NCI-H748 treated with DMSO at 0.1 percent for 48 hours (cell line): ENCODE measurements at regions not wholly inside any gene's neighbourhood (a gene's known extent, or its start where the extent isn't known, plus 50 kb on each side); places are given as distances from the start of the nearest gene placed in this dataset.
"Not testable (repeated sequence)": the region's sequence is repeated elsewhere in the genome, so short reads cannot be mapped to it uniquely, and the experiment has no call there.

Experiments used
- DNase-seq: peaks from one replicate; lab custom pipeline; 2025; lab: John Stamatoyannopoulos, UW

DNA sequence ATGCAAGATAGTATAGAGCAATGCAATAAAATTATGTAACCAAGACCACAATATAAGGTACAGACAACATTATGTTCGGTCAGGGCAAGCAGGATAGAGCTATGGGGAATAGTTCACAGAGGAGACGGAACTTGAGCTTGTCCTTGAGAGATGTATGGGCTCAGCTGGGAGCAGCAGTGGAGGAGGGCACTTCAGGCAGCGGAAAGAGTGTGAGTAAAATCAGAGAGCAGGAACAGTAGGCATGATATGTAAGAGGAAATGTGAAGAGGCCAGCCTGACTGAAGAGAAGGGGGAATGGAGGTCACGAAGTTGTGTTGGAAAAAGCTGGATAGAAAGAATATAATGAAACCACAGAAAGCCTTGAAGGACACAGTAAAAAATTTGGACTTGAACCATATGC, 217.2 kb upstream of the NOCT start:
- no peak for DNase-seq

DNA sequence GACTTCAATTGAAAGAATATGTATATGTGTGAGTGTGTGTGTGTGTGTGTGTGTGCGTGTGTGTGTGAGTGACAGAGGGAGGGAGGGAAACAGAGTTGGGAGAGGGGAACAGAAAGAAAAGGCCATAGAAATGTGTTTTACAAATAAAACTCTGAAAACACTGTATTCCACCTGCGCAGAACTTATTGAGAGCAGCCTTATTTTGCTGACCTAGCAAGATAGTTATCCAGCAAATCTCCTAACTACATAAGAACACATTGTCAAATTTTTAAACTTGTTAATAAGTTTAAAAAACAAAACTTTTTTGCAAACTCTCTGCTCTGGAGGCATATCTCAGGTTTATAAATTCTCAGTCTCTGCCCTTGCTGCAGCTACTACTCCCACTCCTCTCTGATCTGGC, 217.9 kb upstream of the NOCT start:
- DNase-seq, result no peak

DNA sequence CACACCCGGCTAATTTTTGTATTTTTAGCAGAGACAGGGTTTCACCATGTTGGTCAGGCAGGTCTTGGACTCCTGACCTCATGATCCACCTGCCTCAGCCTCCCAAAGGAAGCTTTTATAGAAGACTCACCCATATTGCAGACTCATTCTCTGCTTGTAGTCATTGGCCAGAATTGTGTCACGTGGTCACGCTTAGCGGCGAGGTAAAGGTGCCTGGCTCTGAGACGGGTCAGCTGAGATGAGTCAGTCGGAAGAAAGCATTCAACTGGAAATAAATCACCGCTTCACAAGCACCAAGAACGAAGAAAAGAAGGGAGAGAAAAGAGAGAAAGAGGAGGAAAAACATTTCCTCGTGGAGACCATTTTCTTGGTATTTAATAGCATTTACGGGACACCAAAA, 218.8 kb upstream of the NOCT start:
- no peak for DNase-seq

DNA sequence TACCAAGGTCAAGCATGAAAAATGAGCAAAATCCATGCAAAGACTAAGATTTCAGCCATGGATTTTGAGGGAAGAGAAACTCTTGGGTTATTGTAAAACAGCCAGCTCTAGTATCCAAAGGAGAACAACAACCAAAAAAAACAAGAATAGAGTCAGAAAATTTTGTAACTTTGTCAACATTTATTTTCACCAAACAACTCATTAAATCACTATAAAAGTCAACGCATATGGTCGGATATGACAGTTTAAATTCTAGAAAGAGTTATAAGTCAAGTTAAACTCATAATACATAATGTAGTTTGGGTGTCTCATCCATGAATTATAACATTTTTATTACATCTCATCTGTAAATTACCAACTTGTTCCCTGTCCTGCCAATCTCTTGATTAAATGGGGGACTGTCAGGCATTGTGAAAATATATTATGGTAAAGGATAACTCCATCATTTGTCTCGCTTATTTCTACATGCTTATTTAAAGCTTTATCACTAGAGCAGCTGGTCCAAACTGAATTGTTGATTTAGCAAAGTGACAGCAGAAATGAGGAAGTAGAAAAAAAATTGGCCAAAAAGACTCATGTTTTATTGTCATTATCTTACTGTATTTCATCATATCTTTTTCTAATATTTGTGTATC, 224.8 kb upstream of the NOCT start:
- DNase-seq, result no peak

DNA sequence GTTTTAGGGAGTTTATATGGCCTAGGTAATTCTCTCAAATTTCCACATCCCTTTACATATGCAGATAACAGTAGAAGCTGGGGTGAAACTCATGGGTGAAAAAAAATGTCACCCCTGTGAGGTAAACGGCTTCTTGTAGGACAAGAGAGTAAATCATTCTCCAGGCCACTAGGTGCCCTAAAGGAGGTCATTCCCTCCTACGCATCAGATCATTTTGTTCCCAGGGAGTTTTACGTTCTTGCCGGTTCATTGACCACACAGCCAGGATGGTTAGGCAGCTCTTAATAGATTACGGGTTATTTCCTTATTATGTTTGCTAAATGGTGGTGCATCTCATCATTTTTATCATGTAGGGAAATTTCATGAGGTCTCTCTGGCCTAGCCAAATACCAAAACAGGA, 225.8 kb upstream of the NOCT start:
- no peak for DNase-seq

DNA sequence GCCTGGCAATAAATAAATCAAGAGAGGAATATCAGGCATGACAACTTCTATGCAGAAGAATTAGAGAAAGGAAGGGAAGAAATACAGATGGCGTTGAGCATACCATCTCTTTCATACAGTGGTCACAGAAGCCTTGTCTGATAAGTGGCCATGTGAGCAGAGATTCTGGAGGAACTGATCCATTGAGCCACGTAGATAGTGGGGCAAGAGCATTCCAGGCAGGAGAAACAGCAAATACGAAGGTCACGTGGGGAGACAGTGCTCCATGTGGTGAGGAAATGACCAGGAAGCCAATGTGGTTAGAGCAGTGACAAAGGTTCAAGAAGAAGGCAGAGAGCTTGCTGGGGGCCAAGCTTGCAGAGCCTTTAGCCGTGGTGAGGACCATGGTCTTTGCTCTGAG, 226.7 kb upstream of the NOCT start:
- DNase-seq, result no peak

DNA sequence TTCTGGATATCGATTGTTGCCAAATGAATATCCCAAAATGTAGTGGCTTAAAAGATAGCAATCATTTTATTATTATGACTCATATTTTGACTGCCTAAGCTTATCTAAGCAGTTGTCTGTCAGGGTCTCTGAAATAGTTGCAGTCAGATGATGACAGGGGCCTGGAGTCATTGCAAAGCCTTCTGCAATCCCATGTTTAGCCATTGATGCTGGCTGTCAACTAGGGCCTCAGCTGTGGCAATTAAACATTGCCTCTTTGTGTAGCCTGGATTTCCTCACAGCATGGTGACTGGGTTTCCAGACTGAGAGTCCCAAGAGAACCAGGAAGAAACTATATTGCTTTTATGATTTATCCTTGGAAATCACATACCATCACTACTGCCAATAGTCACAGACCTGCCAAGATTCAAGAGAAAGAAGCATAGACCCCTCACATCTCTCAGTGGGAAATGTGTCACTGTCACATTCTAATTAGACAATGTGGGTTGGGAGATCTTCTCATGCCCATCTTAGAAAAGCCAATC, 227.3 kb upstream of the NOCT start:
- DNase-seq, result no peak

DNA sequence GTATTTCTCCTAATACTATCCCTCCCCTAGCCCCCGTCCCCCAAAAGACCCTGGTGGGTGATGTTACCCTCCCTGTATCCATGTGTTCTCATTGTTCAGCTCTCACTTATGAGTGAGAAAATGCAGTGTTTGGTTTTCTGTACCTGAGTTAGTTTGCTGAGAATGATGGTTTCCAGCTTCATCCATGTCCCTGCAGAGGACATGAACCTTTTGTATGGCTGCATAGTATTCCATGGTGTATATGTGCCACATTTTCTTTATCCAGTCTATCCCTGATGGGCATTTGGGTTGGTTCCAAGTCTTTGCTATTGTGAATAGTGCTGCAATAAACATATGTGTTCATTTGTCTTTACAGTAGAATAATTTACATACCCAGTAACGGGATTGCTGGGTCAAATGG, 235.8 kb upstream of the NOCT start:
- DNase-seq, result not testable (repeated sequence)

DNA sequence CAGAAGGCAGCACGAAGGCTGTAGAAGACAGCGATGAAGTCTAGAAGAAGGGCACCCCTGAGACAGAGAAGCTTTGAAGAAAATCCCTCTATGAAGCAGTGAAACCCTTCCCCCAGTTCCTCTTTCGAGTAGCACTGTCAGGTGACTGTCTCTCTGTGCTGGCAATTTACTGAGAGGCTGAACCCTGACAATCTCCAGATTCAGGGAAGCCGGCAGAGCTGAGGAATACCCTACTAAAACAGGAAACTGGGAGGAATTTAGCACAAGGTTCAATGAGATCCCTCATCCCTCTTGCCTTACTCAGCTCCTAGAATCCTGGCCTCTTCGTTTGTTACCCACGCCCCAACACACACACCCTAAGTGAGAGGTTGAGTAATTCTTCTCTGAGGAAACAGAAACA, 239.7 kb upstream of the NOCT start:
- no peak for DNase-seq

DNA sequence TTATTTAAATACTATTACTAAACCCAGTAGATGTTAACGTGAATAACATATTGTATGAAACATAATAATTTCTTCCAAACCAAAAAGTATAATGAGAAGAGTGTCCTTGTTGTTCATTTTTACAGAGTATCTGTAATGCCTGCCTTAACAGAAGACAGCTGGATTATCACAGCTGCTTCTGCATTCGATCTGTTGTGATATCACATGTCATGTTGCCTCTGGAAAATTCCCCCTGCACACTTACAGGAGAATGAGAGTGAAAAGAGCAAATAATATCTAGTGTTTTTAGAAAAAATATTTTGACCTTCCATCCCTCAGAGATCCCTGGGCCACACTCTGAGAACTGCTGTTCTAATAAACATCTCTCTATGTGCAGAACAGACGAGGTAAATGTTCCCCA, 240.1 kb upstream of the NOCT start:
- no peak for DNase-seq

DNA sequence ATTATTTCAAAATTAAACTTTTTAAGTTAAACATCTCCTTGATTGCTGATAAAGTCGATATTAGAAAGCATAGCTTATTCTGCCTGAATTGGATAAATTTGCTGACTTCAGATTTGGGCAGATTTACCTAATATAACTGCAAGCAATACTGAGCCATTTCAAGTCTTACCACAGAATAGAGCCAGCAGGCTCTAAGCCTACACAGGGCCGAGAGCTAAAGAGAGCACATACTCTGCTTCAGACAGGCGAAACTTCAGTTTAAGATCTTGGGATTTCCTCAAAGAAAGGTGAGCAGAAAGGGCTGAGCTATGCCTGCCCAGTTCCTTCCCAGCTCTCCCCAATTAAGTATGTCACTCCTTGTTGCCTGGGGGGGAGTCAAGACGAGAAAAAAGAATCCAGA, 240.6 kb upstream of the NOCT start:
- no peak for DNase-seq

DNA sequence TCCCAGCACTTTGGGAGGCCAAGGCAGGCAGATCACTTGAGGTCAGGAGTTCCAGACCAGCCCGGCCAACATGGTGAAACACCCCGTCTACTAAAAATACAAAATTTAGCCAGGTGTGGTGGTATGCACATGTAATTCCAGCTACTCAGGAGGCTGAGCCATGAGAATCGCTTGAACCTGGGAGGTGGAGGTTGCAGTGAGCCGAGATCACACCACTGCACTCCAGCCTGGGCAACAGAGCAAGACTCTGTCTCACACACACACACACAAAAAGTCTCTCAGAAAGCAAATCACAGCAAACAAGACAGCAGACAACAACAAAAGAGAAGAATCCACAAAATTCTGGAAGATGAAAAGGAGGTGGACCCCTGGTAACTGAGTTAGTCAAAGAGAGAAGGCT, 241.5 kb upstream of the NOCT start:
- DNase-seq, result not testable (repeated sequence)

DNA sequence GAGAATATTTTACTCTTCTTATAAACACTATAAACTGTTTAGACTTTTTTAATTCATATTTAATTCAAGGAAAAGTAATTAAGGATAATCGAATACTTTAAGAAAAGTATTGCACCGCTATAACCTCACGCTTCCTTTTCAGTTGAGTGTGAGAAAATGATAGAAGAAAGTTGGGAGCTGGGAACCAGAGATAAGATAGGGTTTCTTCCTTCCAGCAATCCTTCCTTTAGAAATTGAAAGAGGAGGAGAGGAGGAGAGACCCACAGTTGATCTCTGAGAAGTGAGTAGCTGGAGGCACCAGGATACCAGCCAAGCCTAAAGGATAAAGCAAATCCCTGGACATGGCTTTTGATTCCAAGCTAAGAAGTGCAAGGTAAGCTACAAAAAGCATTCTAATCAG, 242.3 kb upstream of the NOCT start:
- no peak for DNase-seq

DNA sequence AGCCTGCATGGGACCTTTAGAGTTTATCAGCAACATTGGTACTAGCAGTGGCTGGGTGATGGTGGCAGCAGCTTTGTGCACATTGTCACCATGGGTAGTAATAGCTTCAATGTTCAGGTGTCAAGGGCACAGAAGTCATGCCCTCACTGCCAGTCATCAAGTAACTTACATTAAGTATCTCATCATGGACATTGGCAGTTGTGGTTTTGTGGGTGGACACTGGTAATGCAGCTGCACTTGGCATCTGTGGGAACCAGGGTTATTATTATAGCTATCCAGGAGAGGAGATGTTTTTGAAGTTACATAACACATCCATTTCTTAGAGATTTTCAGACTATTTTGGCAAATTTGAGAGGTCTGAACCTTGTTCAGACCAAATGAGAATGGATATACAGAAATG, 243.2 kb upstream of the NOCT start:
- no peak for DNase-seq

DNA sequence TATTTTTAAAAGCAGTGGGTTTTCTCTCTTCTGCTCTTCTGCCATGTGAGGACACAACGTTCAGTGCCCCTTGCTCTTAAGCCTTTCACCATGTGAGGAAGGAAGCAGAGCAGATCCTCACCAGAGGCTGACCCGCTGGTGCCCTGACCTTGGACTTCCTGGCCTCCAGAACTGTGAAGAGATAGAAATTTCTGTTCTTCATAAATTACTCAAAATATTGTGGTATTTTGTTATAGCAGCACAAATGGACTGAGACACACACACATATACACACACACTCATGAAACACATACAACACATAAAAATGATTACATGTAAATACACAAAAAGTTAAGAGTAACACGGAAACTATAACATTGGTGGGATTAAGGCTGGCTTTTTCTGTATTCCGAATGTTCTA, 244.8 kb upstream of the NOCT start:
- DNase-seq, result no peak

DNA sequence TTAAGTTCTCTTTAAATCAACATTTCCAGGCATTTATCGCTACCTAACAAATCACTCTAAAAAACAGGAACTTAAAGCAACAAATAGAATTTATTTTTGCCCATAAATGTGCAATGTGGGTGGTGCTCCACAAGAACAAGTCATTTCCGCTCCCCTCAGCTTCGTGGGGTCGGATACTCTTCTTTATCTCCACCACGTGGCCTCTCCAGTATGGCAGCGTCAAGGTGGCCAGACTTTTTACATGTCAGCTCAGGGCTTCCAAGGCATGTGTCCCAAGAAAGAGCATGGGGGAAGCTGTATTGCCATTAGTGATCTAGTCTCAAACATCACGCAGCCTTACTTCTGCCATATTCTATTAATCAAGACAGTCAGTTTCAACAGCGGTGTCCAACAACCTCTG, 249.2 kb upstream of the NOCT start:
- DNase-seq, result no peak

DNA sequence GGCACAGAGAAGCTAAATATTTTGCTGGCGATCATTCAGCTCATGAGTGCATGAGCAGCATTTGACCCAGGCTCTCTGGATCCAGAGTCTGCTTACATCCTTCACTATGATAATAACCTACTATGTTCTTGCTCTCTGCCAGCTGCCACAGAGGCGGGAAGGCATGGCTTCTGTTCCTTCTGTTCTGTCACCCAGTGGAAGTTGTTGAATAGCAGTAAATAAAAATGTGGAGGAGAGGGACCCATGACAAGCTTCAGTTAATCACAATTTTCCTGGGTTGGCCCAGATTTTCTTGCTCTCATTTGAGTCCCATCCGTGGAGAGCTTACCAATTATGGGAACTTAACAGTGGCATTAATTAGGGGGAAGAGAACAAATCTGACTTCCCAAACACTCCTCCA, 250.1 kb upstream of the NOCT start:
- no peak for DNase-seq

DNA sequence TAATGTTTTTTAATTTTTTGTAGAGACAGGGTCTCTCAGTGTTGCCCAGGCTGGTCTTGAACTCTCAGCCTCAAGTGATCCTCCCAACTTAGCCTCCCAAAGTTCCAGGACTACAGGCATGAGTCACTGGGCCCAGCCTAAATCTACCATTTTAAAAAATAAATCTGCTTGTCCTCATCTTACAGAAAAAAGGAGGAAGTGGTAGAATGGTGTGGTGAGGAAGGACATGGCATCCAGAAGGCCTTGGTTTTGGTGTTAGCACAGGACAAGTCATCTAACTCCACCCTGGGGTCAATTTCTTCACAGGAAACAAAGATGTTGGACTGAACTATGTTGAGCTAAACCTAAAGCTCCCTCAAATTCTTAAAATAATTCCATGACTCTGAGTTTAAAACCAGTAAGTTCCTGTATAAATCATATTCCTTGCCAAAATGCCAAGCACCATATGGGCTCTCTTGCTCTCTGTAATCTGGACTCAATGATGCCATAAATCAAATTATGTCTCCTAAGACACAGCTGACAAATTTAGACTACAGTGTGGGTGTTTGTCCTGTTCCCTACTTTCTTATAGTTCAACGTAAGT, 253.9 kb upstream of the NOCT start:
- no peak for DNase-seq

DNA sequence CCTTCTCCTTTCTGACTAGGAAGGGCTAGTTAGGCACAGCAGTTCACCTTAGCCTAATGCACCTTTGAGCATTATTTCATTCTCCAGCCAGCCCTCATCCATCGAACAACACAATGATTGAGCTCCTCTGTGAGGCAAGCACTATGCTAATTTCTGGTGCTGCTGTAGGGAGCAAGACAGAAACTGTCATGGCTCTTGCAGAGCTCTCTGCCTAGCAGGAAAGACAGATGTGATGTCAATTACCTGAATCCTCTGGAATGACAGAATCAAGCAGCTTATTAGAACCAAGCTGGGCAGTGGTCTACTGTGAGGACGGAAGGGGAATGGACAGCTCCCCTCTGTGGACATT, 256.1 kb upstream of the NOCT start:
- DNase-seq, result no peak

DNA sequence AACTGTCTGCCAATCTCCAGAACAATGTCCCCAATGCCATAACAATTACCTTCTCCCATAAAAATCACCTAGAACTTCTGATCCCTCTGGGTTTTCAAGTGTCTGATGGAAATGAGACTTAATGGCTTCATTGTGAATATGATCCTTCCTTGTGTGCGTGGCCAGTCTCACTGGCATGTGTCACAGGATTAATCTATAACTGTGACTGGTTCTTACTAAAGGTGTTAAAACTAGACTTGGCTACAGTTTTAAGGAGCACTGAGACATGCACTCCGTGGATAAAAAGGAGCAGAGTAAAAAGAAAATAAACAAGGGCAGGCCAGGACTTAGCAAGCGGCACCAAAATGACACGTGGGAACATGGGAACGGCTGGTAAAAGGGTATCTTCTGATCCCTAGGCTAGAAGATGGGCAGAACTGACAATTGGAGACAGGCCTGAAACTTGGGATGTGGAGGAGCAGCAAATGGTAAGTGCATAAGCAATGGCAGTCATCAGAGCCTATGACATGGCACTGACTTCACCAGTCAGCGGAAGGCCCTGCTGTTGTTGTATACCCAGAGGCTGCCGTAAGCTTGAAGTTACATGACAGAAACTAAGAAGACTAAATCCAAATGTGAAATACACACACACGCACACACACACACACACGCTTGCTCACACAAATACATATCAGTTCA, 256.6 kb upstream of the NOCT start:
- no peak for DNase-seq

DNA sequence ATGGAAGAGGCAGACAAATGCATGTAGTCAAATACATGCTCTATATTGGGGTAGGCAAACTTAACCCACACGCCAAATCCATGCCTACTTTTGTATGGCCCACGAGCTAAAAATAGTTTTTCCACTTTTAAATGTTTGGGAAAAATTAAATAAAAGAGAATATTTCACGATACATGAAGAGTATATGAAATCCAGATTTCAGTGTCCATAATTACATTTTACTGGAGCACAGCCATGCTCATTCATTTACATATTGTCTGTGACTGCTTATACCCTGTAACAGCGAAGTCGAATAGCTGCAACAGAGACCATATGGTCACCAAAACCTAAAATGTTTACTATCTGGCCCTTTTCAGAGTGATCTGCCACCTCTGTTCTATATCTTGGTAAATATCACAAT, 257.4 kb upstream of the NOCT start:
- DNase-seq, result no peak

DNA sequence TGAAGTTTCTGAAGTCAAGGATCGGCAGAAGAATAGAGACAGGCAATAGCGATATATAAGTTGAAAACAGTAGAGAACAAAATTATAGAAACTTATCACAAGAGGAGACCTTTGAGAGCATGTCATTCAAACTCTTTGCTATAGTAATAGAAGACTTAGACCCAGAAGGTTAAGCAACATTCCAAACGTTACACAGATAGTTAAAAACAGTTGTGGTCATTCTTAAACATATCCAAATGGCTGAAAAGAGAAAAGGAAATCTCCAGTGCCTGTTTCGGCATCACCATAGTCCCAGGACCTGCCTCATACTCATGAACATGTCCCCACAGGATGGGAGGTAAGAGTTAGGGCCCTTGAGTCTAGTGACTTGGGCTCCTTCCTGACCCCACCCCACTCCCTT, 258.1 kb upstream of the NOCT start:
- no peak for DNase-seq

DNA sequence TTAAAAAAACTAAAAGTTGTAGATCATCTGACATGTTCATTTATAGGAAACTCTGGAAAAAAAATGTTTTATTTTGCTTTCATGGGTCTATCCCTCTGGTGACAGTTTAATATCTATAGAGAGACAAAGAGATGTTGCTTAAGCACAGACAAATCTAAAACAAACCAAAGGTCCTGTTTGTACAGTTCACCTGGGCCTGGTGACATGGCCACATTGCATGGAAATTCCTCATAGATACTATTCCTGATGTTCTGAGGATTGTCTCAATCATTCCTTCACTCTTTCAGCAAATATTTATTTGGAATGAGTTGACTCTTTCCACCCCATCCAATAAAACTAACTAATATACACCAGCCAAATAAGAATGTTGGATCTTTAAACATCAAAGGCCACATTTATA, 259.1 kb upstream of the NOCT start:
- DNase-seq, result no peak

DNA sequence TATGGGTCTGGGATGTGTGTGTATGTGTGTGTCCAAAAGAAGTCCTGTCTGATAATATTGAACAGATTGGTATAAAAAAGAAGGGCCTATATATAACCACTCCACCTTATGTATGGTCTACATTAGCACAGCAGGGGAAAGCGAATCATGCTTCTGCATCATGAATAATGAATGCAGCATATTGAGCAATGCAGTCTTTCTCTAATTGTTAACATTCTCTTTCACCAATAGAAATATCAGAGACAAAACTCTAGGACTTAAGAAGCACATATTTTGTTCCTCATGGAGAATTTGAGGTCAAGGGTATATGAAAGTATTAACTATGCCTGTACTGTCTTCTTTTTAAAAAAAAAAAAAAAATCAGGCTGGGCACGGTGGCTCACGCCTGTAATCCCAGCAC, 264.3 kb upstream of the NOCT start:
- DNase-seq, result no peak
